Fibroblast of peridontal ligament (primary cell): ENCODE measurements at regions not wholly inside any gene's neighbourhood (a gene's known extent, or its start where the extent isn't known, plus 50 kb on each side); places are given as distances from the start of the nearest gene placed in this dataset.
"Not testable (repeated sequence)": the region's sequence is repeated elsewhere in the genome, so short reads cannot be mapped to it uniquely, and the experiment has no call there.

Source experiments
- DNase-seq: peaks from one replicate; pipeline ENCODE4 v3.0.0-alpha.2; 2010; ENCODE audit errors: extremely low read depth

- DNase-seq = peak; percentile 39
Measured at GRCh38 chr10:60615541-60615940, 162.7 kb upstream of the CDK1 start.

GRCh38 chr10:60614363-60614762 is 163.9 kb upstream of the CDK1 start:
- DNase-seq = no peak

DNA sequence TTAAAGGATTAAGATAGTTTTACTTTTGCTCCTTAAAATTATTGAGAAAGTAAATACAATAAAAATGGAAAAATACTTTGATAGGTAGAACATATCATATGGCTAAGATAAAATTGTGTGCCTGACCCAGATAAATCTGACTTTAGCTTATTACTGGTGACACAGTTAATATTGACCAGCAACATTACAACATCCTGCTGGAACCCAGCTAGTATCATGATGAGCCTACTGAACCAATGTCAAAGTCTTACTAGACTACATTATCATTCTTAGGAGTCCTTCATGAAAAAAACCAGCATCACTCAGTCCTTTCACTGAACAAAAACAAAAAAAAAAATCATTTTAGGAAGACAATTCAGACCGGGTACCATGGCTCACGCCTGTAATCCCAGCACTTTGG is 164.8 kb upstream of the CDK1 start:
- DNase-seq = no peak

GRCh38 chr10:60611291-60611747 is 167.0 kb upstream of the CDK1 start:
- DNase-seq = peak; percentile 80

GRCh38 chr10:60607372-60607771 is 170.9 kb upstream of the CDK1 start:
- no peak for DNase-seq

- peak; percentile 77 for DNase-seq
Measured at GRCh38 chr10:60606343-60607080, 171.8 kb upstream of the CDK1 start.

DNA sequence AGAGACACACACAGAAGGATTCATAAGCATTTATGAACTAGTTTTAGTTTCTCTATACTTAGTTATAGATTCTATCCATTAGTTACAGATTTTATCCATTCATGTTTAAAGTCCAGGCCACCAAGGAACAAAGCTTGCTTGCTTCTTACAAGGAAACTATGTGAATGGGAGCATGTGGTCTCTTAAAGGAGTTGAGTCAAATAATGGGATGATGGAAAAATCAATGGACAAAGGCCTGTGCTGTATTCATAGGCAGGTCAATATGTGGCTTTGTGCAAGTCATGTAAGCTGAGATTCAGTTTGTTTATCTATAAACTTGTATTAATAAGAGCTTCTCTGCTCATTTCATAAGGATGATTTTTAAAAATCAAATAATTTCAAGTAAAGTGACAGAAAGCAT is 172.8 kb upstream of the CDK1 start:
- DNase-seq = no peak

GRCh38 chr10:60604342-60604741 is 173.9 kb upstream of the CDK1 start:
- peak; percentile 7 for DNase-seq

DNA sequence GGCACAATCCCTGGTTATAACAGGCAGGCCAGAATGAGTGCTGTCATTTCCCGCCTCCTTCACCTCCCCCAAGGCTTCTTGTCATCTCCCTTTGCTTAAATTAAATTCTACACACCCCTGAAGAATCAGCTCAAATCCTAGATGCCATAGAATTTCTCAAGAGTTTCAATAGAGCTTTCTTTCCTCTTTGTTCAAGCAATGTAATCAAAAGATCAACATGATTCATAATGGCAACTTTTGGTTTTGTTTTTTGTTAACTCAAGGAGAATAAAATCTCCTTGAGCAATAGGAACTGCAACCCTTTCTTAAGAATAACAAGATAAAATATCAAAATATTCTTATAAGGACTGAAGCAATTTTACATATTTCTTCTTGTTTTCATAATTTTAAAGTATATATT is 180.8 kb upstream of the CDK1 start:
- DNase-seq = no peak

DNA sequence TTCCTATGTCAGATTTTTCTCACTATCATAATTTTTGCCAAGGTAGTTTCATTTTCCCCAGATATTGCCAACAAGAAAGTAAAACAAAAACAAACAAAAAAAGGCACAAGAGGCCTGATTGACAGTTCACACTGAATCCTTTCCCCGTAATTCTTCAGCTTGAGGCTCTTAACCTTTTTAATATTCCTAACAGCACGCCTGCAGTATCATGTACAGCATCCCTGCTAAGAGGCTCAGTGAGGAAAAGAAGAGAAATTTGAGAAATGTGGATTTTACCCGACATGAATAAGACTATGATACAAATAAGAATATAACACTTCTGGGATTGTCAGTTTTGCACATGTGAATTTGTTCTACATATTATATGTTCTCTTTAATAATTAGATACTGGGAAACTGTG is 182.4 kb upstream of the CDK1 start:
- no peak for DNase-seq

- no peak for DNase-seq
Measured at GRCh38 chr10:60594476-60595051, 183.7 kb upstream of the CDK1 start.

GRCh38 chr10:60591119-60591518 is 187.2 kb upstream of the CDK1 start:
- no peak for DNase-seq

- no peak for DNase-seq
Measured at GRCh38 chr10:60589376-60589775, 188.9 kb upstream of the CDK1 start.

- DNase-seq = not testable (repeated sequence)
Measured at GRCh38 chr10:60581782-60582181, 192.1 kb upstream of the ANK3 start.

DNA sequence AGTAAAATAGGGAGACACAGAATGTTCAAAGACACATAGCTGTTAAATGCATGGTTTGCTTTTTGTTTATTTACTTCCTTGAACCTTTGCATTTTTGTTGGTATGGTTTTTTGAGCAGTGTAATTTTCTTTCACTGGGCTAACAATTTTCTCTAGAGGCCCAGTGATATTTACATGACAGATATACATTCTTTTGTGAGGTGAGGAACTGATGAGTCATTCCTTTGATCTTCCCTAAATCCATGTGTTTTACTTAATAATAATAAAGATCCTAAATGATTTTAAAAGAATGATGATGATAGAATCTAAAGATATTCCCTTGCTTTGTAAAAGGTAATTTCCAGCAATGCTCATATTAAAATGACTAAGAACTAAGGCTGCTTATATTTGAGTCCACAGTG is 188.5 kb upstream of the ANK3 start:
- DNase-seq = no peak

DNA sequence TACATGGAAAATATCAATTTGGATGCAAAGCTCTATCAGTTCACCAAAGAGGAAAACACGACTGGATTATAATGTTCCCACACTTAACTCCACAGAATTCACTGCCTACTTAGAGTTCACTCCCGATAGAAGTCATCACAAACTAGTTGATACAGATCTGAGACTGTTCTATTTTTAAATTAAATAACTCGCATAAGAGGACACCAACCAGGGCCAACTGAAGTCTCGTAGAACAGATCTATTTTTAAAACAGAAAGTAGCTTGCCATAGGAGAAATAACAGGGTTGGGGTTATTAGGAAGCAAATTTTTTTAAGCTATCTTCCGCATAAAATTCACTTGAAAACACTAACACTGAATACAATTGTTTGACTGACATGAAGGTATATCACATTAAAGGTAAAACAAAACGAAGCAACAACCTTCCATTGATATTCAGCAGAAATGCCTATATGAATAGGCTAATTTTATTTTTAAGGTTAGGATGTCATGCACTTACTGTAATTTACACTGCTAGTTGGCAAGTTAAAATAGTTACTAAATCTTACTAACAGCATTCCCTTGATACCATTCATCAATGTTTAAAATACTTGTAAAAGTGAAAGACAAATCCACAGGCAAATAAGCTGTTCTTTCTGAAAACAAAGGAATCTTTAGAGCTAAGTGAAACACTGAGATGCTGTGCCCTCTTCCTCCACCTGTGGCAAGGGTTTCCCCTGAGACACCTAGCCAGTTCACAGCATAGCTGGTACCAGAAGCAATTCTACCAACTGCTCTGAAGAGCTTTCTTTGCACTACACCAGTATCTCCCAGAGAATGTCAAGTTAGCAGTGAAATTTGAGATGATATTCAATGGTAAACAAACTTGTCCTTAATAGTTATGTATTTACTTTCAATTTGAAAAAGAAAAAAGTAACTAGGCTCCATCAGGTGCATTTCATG is 186.7 kb upstream of the ANK3 start:
- no peak for DNase-seq

DNA sequence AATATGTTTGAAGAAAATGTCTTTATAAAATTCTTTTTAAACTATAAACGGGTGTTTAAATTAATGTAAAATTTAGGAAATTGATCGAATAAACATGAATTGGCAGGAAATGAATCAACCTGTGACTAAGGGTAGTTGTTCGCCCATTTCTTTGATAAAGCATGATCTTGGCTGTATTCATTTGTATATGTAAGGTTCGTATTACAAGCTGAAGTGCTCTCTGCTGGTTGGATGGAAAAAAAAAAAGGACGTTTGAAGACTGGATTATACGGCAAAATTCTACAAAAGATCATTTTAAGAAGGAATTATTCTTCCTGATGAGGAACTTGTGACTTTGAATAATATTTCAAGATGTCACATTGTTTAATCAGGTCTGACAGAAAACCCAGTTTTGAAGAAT is 185.4 kb upstream of the ANK3 start:
- DNase-seq = no peak

DNA sequence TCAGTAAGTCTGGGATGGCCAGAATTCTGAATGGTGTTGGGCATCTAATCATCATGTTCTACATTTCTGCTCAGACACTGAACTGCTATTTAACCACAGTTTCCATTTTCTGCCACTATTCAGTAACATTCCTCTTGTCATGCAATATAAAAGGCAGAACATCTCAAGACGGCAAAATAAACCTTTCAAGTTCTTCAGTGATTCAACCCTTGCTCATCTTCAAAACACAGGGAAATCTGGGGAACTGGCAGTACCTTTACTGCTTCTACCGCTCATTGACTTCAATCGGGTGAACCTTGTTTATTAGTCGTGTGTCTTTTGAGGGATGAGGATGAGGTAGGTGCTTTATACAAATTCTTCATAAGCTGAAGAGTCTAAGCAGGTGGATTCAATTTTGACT is 184.7 kb upstream of the ANK3 start:
- DNase-seq = no peak

GRCh38 chr10:60573336-60573735 is 183.7 kb upstream of the ANK3 start:
- DNase-seq = no peak

DNA sequence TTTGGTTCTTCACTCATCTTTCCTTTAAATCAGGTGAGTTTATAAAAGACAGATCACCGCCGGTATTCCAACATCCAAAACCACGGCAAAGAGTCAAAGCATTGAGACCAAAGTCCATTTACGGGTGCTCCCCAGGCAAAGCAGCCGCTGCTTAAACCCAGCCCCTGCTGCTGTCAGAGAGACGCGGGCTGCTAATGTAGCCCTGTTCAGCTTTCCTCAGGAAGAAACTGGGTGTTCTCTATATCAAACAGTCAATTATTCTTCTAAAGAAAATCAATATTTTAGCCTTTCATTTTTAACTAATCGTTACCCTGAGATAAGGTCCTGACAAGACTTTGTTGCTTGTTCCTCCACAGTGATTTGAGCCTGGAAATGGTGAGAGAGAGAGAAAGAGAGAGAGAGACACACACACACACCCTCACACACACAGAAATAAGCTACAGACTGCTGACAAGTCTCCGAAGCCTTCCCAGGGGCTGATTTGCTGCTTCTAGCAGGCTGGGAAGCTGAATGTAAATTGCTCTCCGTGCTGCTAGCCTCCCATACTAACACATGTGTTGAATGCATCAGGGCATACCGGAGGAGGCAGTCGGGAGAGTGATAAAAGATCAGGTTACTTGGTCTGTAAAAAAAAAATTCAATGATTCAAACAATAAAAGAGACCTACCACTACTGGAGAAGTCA is 183.0 kb upstream of the ANK3 start:
- peak; percentile 63 for DNase-seq

DNA sequence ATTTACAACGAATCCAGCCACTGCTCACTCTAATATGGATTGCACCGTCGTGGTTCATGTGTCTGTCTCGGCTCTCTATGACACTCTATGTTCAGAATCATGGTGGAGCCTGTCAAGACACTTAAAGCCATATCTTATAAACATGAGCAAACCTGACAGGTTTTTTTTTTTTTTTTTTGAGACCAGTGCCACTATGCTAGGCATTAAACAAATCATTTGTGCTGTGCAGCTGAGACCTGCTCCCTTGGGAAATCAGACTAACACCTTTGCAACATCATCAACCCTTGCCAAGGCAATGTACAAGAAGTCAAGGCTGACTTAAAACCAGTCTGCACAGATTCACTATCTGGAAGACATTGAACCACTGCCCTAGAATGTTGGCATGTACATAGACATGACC is 181.2 kb upstream of the ANK3 start:
- DNase-seq = no peak

DNA sequence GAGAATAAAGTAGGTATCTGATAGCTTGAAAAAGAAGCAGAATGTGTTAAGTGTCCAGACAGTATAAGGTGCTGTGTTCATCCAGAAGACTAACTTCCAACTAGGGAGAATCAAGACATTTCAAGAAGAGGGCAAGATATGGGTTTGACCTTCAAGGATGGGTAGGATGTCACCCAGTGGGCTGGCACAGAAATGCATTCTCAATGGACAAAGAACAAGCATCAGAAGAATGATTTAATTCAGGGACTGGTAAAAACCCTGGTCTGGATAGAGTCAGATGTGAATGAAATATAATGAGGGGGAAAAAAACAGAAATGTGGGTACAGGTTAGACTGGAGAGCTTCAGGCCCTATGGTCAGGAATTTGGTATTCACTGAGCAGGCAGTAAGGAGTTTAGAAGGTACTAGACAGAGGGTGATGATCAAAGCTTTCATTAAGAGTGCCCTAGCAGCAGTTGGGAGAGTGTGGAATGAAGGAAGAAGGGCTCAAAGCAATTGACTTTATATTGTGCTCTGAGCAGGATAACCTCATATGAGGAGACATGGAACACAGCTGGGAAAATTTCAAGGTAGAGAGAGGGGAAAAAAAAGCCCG is 180.7 kb upstream of the ANK3 start:
- no peak for DNase-seq
